Activated T-cell treated with anti-CD3 and anti-CD28 coated beads for 24 hours (primary cell): ENCODE measurements at regions not wholly inside any gene's neighbourhood (a gene's known extent, or its start where the extent isn't known, plus 50 kb on each side); places are given as distances from the start of the nearest gene placed in this dataset.
"Not testable (repeated sequence)": the region's sequence is repeated elsewhere in the genome, so short reads cannot be mapped to it uniquely, and the experiment has no call there.

Experiments used
- DNase-seq: peaks from one replicate; pipeline ENCODE4 v3.0.0-alpha.2; 2020; ENCODE audit warnings: low read depth

DNA sequence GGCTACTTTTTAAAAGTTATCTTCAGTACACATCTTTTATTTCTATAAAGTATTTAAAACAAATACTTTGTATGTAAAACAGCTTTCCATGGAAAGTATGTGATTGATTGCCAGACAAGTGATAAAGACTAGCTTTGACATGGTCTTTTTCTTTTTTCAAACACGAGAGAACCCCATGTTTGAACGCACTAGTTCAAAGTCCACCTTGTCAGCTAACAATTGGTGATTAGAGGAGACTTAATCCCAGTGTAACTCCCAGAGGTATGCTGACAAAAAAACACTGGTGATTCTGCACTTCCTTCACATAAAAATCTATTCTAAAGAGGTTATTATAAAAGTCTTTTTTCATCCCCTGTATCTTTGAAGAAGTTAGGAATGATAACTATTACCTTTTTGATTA lies 438.1 kb downstream of the GJA1 start:
- no peak for DNase-seq

DNA sequence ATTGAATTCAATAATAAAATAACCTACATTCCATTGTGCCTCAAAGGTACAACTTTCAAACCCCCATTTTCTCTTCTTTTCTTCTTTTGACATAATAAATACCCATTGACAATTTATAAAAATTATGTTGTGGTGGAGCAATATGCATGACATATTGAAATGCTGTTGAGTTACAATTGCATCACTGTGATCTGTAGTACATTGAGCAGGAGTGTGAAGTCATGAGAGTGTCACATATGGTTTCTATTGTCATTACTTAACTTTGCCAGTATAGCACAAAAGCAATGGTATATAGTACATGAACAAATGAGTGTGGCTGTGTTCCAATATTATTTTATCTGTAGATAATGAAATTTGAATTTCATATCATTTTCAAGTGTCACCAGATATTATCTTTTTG lies 441.3 kb downstream of the GJA1 start:
- no peak for DNase-seq

DNA sequence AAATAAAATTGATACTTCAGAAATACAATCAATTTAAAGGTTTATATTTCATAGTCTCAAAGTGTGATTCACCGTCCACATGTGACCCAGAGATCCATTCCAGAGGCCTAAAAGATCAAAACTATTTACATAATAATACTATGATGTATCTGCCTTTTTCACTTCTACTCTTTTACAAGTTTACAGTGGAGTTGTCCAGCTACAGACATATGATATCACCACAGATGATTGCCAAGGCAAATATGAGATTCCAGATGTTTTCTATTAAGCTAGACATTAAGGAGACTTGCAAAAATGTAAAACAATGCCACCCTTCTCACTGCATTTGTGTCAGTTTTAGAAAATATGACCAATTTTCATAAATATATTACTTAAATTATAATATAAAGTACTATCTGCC lies 443.7 kb downstream of the GJA1 start:
- no peak for DNase-seq

DNA sequence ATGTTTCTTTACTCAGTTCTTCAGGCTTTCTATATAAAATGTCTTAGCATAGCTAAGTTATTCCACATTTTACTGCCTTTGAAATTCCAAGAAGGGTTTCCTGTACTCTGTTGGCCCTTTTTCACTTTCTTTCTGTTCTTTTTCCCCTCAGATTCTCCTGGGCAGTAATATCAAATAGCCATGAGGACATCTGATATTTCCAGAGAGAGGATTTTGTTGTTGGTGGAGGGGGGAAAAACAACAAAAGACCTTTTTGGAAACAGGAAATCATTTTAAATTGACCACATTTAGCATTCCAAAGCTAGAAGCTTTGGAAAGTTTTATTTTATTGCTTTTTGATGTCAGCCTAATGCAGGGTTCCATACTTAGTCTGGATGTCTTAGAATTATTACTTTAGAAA lies 445.4 kb downstream of the GJA1 start:
- no peak for DNase-seq

DNA sequence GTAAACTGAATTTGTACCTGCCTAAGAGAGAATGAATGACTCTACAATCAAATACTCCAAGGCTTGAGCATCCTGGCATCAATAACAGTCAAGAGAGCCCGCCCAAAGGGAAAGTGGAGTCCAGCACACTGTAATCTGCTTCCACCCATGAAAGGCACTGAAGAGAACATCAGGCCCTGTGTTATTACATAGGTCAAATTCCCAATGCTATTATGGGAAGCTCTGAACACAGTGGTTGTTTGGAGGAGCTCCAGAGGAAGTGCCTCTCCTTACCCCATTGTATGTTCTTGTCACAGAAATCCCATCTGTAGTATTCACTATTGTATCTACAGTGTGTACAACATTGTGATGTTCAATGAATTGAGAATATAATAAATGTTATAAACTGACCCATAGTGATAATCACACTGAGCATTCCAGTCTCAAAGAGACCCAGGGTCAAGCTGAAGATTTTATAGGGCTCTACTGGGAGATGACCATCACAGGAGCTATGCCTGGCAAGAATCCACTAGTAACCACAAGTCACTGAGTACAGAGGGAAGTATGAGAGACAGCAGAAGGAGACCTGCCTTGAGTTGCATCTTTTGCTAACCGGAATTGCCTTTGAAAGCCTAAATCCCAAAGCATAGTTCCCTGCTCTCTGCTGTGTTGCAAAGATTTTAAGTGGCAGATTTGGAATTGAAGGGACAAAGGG lies 446.7 kb downstream of the GJA1 start:
- no peak for DNase-seq

DNA sequence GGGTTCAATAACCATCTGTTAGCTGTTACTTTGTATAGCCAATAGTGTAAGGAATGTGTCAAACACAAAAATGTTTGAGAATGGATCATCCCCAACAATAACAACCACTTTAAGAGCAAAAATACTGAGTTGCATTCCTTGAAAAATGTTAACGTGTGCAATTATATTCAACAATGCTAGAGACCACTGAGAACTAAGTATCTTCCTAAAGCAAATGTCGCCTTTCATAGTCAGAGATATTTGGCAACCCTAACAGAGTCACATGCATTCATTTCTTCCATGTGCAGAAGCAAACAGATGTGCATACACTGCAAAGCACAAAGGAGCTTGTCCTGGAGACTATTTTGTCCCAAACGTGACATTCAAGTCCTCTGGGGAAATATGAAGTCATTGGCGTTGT lies 448.6 kb downstream of the GJA1 start:
- DNase-seq = no peak

DNA sequence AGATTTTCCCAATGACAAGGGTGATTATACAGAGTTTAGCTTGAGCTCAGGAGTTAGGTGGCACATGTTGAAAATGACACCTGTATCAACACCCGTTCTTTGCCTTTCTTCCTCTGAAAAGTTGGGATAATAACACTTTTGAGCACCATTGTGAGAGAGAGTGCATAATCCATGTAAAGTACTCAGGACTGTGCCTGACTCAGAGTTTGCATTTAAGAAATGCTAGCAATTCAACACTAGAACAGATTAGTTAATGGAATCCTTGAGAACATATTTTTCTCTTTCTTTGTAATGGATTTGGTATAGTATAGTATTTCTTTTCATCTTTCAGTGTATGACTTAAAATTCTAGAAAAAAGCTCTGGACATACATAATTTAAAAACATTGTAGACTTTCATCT lies 449.2 kb downstream of the GJA1 start:
- DNase-seq = no peak

DNA sequence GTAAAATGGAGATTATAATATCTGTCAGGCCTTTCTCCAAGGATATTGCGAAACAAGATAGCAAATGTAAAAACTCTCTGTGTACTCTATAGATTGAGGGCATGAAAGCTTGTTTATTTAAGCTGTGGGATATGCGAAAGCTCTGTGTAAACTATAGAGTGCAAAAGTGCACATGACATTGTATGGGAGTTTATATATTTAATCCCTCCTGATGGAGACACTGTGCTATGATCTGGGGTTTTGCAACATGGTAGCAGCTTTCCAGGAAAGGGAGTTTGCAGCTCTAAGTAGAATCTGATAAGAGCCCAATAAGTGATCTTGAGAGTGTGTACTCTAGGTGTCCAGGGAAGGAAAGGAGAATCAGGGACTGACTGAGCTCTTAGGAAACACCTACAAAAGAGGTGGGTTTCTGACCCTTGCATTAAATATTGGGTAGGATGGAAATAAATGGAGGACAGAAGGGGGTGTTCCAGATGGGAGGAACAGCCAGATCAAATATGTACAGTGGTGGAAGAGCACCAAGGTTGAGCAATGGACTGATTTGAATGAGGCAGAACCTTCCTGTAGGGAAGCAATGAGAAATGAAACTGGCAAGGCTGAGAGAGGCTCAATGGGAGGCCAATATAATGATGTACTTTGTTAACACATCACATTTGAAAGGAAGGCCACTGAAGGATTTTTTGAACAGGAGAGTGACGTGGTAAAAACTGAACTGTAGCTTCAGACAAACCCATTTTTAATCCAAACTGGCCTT lies 450.1 kb downstream of the GJA1 start:
- no peak for DNase-seq

DNA sequence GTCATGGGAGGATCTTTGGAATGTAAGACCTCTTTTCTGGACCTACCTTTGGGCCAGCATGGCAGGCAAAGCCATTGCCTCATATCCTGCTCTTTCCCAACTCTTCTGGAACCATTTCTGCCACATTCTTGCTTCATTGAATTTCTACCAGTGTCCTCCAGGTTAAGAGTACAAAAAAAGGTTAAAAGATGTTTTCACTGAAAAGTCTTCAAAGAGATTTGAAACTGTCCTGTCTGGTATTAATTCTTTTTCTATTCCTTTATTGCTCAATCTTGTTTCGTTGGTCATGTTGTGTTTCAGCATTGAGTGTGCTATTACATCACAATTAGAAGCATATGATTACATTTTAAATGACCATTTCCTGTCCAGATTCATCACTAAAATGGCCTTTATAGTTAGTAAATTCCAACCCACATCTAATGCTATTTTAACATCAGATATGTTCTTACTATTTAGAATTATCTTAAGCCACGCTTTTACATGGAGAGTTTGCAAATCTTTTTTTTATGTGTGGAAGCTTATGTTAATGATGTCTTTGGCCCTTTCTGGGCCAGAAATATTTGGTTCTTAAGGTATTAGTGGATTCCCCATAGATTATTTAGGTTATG lies 450.9 kb downstream of the GJA1 start:
- no peak for DNase-seq

DNA sequence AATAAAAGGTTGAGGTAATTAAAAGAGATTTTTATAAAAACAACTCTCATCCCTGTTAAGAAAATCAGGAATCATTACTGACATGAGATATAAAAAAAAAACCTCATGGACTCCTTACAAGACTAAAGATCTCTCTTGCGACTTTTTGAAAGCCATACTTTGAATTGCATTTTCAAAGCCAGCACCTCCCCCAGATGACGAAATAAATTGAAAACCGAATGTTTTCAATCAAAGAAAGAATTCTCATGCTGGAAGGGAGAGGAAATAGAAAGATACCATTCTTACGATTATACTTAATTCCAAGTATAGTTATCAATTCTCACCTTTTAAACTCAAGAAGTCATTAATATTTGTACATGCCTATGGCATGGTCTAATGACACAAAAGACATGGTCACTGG lies 452.3 kb downstream of the GJA1 start:
- no peak for DNase-seq

DNA sequence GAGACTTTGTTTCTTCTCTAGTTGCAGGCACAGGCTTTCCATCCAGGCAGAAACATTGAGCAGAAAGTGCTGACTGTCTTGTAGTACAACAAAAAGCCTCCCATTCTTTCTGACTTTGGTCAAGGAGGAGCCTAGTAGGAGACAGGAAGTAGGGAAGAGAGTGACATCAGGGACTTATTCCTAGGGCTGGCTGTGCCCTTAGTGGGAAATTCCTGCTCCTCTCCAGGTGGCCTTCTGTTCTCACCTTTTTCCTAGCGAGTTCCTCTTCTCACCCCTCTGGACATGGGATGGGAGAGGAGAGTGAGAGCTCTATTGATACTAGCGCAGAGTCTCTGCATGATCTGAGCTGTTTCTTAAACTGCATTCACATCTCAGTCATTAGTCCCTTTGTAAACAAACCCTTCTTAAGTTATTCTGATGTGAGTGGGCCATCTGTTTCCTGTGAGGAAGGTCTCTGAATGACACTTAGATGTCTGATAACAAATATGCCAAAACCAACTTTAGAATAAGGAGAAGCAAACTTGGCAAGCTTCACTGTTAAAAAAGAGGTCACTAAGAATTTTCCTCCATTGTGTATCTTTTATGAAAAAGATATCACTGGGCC lies 455.0 kb downstream of the GJA1 start:
- DNase-seq = no peak

DNA sequence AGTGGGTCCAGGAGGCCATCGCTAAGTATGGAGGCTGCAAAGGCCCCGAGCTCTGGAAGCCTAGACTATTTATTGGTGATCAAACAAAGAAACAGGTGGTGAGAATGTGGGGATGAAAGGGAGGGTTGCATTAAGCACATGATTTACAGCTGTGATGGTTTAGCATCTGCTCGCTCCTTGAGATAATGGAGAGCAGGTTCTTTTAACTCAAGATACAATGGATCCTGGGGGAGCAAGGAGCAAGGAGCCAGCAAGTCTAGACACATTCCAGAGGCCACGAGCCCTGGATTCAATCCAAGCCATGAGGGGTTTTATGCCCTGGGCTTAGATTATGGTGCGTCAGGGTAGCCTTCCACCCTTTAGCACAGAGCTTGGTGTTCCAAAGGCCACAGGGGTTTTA lies 460.3 kb downstream of the GJA1 start:
- not testable (repeated sequence) for DNase-seq

DNA sequence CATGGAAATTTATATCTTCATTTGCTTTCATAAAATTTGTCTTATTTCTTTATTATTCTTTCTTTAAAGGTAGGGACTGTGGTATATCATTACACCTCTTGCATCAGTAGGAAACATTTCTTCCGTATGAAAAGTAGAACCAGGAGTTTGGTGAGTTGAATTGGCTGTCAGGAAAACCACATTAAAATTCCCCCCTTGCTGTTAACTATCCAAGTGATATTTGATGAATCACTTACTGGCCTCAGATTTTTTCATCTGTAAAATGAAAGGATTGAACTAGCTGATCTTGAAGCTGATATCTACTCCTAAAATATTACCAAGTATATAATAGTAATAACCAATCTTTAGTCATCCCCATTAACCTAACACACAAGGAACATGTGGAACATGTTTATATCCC lies 460.9 kb downstream of the GJA1 start:
- DNase-seq = no peak

DNA sequence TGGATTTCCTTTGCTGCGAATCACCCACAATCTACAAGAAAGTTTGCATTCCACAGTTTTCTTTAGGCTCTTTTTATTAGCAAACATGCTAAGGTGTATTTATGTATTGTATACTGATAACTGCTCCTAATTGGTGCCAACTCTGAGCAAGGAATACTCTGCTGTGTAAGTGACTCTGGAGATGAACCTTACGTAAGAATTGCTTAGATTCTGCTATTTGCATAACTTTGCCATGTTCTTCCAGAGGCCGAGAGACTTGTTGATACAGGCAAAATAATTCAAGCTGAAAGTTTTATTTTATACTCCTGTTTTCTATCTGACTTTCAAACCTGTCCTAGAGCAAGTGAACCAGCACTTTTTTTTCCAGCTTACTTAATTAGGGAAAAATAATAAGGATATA lies 461.3 kb downstream of the GJA1 start:
- no peak for DNase-seq

DNA sequence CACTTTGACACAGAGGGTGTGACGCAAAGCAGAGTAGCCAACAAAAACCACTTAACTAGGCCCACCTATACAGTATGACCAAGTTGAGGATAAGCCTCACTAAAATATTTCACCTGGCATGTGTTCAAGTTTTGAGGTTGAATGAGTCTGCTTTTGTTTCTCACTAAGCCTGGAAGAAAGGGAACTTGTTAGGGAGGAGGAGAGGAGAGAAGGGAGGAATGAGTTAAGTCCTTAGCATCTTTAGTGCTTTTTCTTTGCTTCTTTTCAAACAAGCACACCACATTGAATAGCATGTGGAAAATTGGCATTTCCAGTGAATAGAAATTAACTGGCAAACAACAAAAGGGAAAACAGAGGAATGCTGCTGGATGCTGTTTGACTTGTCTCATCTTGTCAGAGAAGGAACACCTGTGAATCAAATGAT lies 461.9 kb downstream of the GJA1 start:
- DNase-seq = no peak

DNA sequence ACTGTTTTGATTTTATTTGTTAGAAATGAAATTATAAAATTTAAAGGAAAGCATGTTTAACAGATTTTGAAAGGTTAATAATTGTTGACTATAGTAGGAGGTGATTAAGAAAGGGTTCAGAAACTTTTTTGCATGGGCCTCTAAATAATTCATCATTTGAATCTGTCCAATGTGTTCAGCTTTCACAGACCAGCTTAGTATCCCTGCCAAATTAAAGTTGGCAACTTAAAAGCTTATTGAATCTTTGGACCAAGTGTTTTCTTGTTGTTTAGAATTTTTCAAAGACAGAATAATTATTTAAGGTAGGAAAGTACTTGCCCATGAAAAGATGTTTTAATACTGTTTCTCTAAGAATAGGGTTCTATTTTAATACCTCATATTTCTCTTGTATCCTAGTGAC lies 466.0 kb downstream of the GJA1 start:
- no peak for DNase-seq

DNA sequence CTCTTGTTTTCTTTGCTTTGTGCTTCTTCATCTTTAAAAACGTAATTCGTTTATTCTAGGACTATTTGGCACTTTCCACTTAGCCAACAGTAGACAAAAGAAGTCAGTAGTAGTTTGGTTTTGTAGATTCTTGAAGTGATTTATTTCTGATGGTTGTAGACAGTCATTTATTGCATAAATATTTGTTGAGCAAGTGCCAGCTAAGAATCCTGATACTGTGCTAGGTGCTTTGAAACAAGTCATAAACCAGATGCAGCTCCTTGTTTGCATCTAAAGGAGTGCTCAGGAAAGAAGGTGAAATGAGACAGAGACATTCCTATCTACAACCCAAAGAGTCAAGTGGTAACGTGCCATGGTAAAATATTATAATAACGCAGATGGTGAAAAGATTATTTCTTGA lies 469.1 kb downstream of the GJA1 start:
- DNase-seq = no peak

DNA sequence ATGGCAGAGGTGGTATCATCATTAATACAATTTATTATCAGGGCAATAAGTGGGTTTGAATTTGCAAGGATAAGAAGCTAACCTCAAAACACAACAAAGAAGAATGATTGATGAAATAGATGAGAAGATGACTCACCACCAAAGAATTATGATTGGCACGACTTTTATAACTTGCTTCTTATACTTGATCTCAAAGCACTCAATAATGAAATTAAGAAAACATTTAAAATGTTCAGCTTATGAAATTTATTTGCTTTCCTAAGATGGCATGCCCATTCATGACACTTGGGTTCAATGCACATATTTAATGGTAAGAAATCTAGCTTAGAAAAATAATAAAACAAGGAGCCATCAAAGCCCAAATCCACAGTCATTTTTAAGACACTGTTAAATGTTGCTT lies 477.5 kb downstream of the GJA1 start:
- DNase-seq = no peak

DNA sequence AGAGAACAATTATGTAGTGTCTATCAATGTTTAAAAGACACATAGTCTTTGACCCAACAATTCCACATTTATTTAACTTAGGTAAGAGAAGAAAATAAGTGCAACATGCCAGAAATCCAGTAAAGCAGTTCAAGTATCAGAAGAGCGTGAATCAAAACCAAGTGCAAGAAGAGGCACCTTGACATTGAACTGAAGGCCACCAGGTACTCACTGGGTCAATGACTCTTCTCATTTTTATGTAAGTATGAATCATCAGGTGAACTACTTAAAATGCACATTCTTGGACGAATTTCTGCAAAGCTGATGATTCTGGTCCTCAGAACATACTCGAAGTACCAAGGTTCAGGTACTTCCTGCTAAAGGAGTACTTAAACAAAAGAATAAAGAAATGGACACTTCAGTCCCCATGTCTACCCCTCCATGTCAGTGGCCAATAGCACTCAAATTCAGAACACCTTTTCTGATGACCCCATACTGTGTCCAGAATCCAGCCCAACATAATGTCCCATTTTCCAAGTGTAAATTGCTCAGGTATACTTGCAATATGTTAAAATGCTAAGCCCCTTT lies 481.9 kb downstream of the GJA1 start:
- no peak for DNase-seq

DNA sequence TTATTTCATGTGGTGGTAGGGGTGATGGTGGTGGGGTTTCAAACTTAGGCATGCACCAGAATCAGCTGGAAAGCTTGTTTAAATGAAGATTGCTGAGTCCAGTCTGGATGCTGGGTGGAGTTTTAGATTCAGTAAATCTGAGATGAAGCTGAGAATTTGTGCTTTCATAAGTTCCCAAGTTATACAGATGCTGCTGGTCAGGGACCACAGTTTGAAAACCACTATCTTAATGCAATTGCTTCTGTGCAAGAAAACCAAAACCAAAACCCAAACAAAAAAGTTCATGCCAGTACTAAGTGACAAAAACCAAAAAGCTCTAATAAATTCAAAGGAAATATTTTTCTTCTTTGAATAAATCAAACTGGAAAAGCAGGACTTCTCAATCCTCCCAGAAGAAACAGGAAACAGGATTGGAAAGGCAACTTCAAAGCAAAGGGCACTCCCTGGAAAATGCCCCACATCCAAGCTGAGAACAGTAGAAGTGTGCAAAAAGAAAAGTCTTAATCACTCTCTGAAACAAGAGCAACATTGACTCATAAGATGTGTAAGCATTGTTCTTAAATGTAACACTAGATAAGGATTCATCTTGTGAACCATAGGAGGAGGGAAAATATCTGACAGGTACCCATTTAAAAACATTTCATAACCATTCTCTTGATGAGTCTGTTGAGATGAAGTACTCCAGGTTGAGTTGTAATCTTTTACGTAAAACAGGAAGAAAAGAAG lies 481.5 kb upstream of the HSF2 start:
- no peak for DNase-seq

DNA sequence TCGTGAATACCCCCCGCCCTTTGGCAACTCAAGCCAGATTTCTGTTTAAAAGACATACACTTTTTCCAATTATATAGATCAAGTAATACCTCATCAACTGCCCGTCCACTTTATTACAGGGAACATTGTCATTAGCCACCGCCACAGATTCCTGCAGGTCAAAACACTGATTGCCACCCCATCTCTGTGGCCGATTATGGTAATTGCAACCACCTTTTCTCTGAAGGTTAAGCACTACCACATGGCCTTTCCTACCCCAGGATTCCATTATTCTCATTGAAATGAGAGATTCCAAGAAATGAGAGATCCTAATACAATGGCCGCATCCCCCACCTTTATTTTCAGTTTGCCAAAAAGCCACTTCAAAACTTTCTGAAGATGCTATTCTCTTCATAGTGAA lies 478.8 kb upstream of the HSF2 start:
- DNase-seq = no peak

DNA sequence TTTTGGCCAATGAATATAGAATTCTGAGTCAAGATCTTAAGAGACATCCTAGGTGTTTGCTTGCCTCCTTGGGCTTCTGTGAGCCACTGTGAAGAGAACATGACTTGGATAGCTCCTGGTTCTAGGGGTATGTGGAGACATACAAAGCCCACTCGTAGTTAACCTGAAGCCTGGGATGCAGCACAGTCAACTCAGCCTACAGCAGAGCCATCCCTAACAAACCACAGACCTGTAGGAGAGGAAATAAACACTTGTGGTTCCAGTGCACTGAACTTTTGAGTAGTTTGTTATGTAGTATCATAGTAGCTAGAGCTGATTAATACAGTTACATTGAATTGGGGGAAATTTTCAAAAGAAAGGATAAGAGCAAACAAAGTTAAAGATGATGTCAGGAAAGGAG lies 474.4 kb upstream of the HSF2 start:
- no peak for DNase-seq
